HepG2 (cell line): ENCODE measurements at regions not wholly inside any gene's neighbourhood (a gene's known extent, or its start where the extent isn't known, plus 50 kb on each side); places are given as distances from the start of the nearest gene placed in this dataset.
"Not testable (repeated sequence)": the region's sequence is repeated elsewhere in the genome, so short reads cannot be mapped to it uniquely, and the experiment has no call there.

Experiments used
- ARID4A ChIP-seq: sonication (generic); formaldehyde crosslinking; IDR thresholded peaks from 2 replicates; pipeline ENCODE4 v1.5.0; 2020; ENCODE audit warnings: mild to moderate bottlenecking, missing genetic modification reagents, borderline replicate concordance
- CHD2 ChIP-seq: IDR thresholded peaks from 2 replicates; pipeline ENCODE4 v1.6.1; 2011; ENCODE audit warnings: low read depth, low read length, improper control_type of control experiment
- CTCF ChIP-seq: sonication (generic); formaldehyde crosslinking; IDR thresholded peaks from 2 replicates; pipeline ENCODE4 v1.5.0; 2020; ENCODE audit warnings: mild to moderate bottlenecking, missing genetic modification reagents, moderate library complexity
- GABPA ChIP-seq, 2 experiments: IDR thresholded peaks; 2 replicates each; pipeline ENCODE4 v1.6.1; 2011 to 2016; ENCODE audit warnings: low read depth in 2 of 2, low read length in 1 of 2, missing biosample characterization in 1 of 2, missing genetic modification characterization in 1 of 2
- MAZ ChIP-seq, 2 experiments: sonication (generic) in 1 of 2; formaldehyde crosslinking in 1 of 2; IDR thresholded peaks; 2 replicates each; pipeline versions ENCODE4 v1.5.0 to v1.6.1; 2012 to 2020; ENCODE audit warnings: low read depth in 2 of 2, mild to moderate bottlenecking in 2 of 2, borderline replicate concordance in 1 of 2, improper control_type of control experiment in 1 of 2, low read length in 1 of 2, missing genetic modification reagents in 1 of 2, moderate library complexity in 1 of 2
- NKX3-1 ChIP-seq: sonication (generic); formaldehyde crosslinking; IDR thresholded peaks from 2 replicates; pipeline ENCODE4 v1.5.0; 2020; ENCODE audit warnings: missing genetic modification reagents
- RNF219 ChIP-seq: sonication (generic); formaldehyde crosslinking; IDR thresholded peaks from 2 replicates; pipeline ENCODE4 v1.5.0; 2020; ENCODE audit warnings: mild to moderate bottlenecking, missing genetic modification reagents
- TFE3 ChIP-seq: IDR thresholded peaks from 2 replicates; pipeline ENCODE4 v1.6.1; 2016
- ZNF34 ChIP-seq: sonication (generic); formaldehyde crosslinking; IDR thresholded peaks from 2 replicates; pipeline ENCODE4 v1.4.0; 2020; ENCODE audit warnings: mild to moderate bottlenecking, missing genetic modification reagents, borderline replicate concordance
- ZNF670 ChIP-seq: sonication (generic); formaldehyde crosslinking; IDR thresholded peaks from 2 replicates; pipeline ENCODE4 v1.8.0; 2022; ENCODE audit warnings: mild to moderate bottlenecking, missing genetic modification reagents, borderline replicate concordance

GRCh38 chr2:89202518-89202917, 511.0 kb downstream of the RPIA start:
- TF ChIP-seq ZNF670 (CRISPR knock-in tag); TFE3 (CRISPR knock-in tag); RNF219; ZNF34 (CRISPR knock-in tag); GABPA (IDR thresholded peaks at IDR 0.05; ENCODE audit: low read depth, low read length); GABPA (CRISPR knock-in tag; IDR thresholded peaks at IDR 0.05; ENCODE audit: low read depth); NKX3-1; ARID4A (CRISPR knock-in tag); CTCF; CHD2; MAZ (IDR thresholded peaks at IDR 0.05; ENCODE audit: borderline replicate concordance, low read depth, low read length); MAZ (CRISPR knock-in tag; IDR thresholded peaks at IDR 0.05; ENCODE audit: low read depth): not testable (repeated sequence)
